Neural progenitor cell (in vitro differentiated cells): ENCODE measurements at regions not wholly inside any gene's neighbourhood (a gene's known extent, or its start where the extent isn't known, plus 50 kb on each side); places are given as distances from the start of the nearest gene placed in this dataset.
A peak's percentile ranks its signal among the peaks of the same experiment; 100 is the strongest.

Experiments used
- DNase-seq: peaks from one replicate; pipeline ENCODE4 v3.0.0-alpha.2; 2016; ENCODE audit warnings: low spot score
- H2AFZ ChIP-seq: fragments of 200-600 bp; sonication (generic); replicated peaks from 2 replicates; pipeline ENCODE4 v1.6.1; 2016; ENCODE audit warnings: antibody characterized with exemption
- H3F3A ChIP-seq: fragments of 200-600 bp; sonication (generic); 2 replicates; pipeline ENCODE4 v1.6.1; 2016; ENCODE audit warnings: antibody characterized with exemption, low read depth
- H3K27ac ChIP-seq: fragments of 200-600 bp; sonication (generic); 2 replicates; pipeline ENCODE4 v1.5.1; 2016; ENCODE audit warnings: mild to moderate bottlenecking
- H3K27me3 ChIP-seq: fragments of 200-600 bp; sonication (generic); 2 replicates; pipeline ENCODE4 v1.6.1; 2016; ENCODE audit warnings: mild to moderate bottlenecking, moderate library complexity
- H3K36me3 ChIP-seq: fragments of 200-600 bp; sonication (generic); 2 replicates; pipeline ENCODE4 v1.5.1; 2016
- H3K4me1 ChIP-seq: fragments of 200-600 bp; sonication (generic); 2 replicates; pipeline ENCODE4 v1.6.1; 2016; ENCODE audit warnings: mixed run types
- H3K4me2 ChIP-seq: fragments of 200-600 bp; sonication (generic); 2 replicates; pipeline ENCODE4 v1.6.1; 2016
- H3K4me3 ChIP-seq: fragments of 200-600 bp; sonication (generic); 2 replicates; pipeline ENCODE4 v1.5.1; 2016
- H3K79me2 ChIP-seq: fragments of 200-600 bp; sonication (generic); 2 replicates; pipeline ENCODE4 v1.6.1; 2016; ENCODE audit warnings: low read depth
- H3K9ac ChIP-seq: fragments of 200-600 bp; sonication (generic); 2 replicates; pipeline ENCODE4 v1.6.1; 2016
- H3K9me3 ChIP-seq: fragments of 200-600 bp; sonication (generic); 2 replicates; pipeline ENCODE4 v1.5.1; 2016; ENCODE audit warnings: low read depth
- H4K20me1 ChIP-seq: fragments of 200-600 bp; sonication (generic); 2 replicates; pipeline ENCODE4 v1.6.1; 2016; ENCODE audit warnings: low read depth
- H3K27ac Mint-ChIP-seq: 3 replicates; pipeline ENCODE4 v1.8.0; 2021; ENCODE audit warnings: mixed read lengths
- H3K27me3 Mint-ChIP-seq: 2 replicates; pipeline ENCODE4 v1.8.0; 2022; ENCODE audit warnings: low read depth, mild to moderate bottlenecking, inconsistent platforms, moderate library complexity, mixed read lengths; ENCODE audit not compliant: insufficient read depth
- H3K36me3 Mint-ChIP-seq: 3 replicates; pipeline ENCODE4 v1.8.0; 2021; ENCODE audit warnings: mixed read lengths
- H3K4me1 Mint-ChIP-seq: 3 replicates; pipeline ENCODE4 v1.8.0; 2021; ENCODE audit warnings: mixed read lengths
- H3K4me3 Mint-ChIP-seq: 3 replicates; pipeline ENCODE4 v1.8.0; 2021; ENCODE audit warnings: mild to moderate bottlenecking, moderate library complexity, mixed read lengths
- H3K9me3 Mint-ChIP-seq: 3 replicates; pipeline ENCODE4 v1.8.0; 2020; ENCODE audit warnings: mixed read lengths
- CTCF ChIP-seq: fragments of 200-600 bp; sonication (generic); IDR thresholded peaks from 2 replicates; pipeline ENCODE4 v1.5.1; 2017; ENCODE audit warnings: antibody characterized with exemption, mild to moderate bottlenecking
- EZH2 ChIP-seq: fragments of 200-600 bp; sonication (generic); IDR thresholded peaks from 2 replicates; pipeline ENCODE4 v1.6.1; 2017; ENCODE audit warnings: antibody characterized with exemption, mild to moderate bottlenecking, moderate library complexity
- EZH2phosphoT487 ChIP-seq: fragments of 200-600 bp; sonication (generic); IDR thresholded peaks from 2 replicates; pipeline ENCODE4 v1.6.1; 2017; ENCODE audit warnings: antibody characterized with exemption

- no peaks in the 10 kb centered on the region for H3K4me1 Mint-ChIP-seq
- TF ChIP-seq CTCF (no peak), EZH2 (no peak), EZH2phosphoT487 (no peak)
- H3K9ac ChIP-seq: no peak overlapping the region
- no peak overlapping the region for H3K4me2 ChIP-seq
- H3K36me3 Mint-ChIP-seq: no peaks in the 10 kb centered on the region
- no peak overlapping the region for H3K27ac Mint-ChIP-seq
- no peak overlapping the region for H2AFZ ChIP-seq
- no peaks in the 10 kb centered on the region for H3K4me1 ChIP-seq
- no peak overlapping the region for H3K4me3 Mint-ChIP-seq
- no peaks in the 10 kb centered on the region for H4K20me1 ChIP-seq
- no peak for DNase-seq
- no peaks in the 10 kb centered on the region for H3K27me3 ChIP-seq
- no peaks in the 10 kb centered on the region for H3K79me2 ChIP-seq
- H3K27ac ChIP-seq: no peak overlapping the region
- no peaks in the 10 kb centered on the region for H3K9me3 Mint-ChIP-seq
- H3K4me3 ChIP-seq: no peak overlapping the region
- no peaks in the 10 kb centered on the region for H3K9me3 ChIP-seq
- H3K36me3 ChIP-seq: no peaks in the 10 kb centered on the region
- H3K27me3 Mint-ChIP-seq: no peaks in the 10 kb centered on the region
- no peaks in the 10 kb centered on the region for H3F3A ChIP-seq
Observed at GRCh38 chrX:144901521-144901920, 345.8 kb upstream of the SPANXN1 start.

GRCh38 chrX:144916785-144917184 lies 330.5 kb upstream of the SPANXN1 start:
- Histone ChIP-seq H3K4me3 (no peak overlapping the region), H3K27me3 (no peaks in the 10 kb centered on the region), H2AFZ (no peak overlapping the region), H3K4me2 (no peak overlapping the region), H3K9me3 (peaks cover 19% of the 10 kb centered on the region), H3K36me3 (no peaks in the 10 kb centered on the region), H3K9ac (no peak overlapping the region), H3K79me2 (no peaks in the 10 kb centered on the region), H4K20me1 (no peaks in the 10 kb centered on the region), H3K4me1 (no peaks in the 10 kb centered on the region), H3K27ac (no peak overlapping the region), H3F3A (no peaks in the 10 kb centered on the region)
- TF ChIP-seq EZH2phosphoT487 (no peak), EZH2 (no peak), CTCF (no peak)
- no peaks in the 10 kb centered on the region for H3K4me1 Mint-ChIP-seq
- H3K9me3 Mint-ChIP-seq: peaks cover 9% of the 10 kb centered on the region
- H3K36me3 Mint-ChIP-seq: no peaks in the 10 kb centered on the region
- H3K27me3 Mint-ChIP-seq: peaks cover 5% of the 10 kb centered on the region
- H3K27ac Mint-ChIP-seq: no peak overlapping the region
- DNase-seq: peak; percentile 2
- H3K4me3 Mint-ChIP-seq: no peak overlapping the region

GRCh38 chrX:144918936-144919335 lies 328.4 kb upstream of the SPANXN1 start:
- Mint-ChIP-seq H3K27me3 (peaks cover 5% of the 10 kb centered on the region), H3K36me3 (no peaks in the 10 kb centered on the region), H3K9me3 (peaks cover 5% of the 10 kb centered on the region), H3K4me3 (no peak overlapping the region), H3K27ac (no peak overlapping the region), H3K4me1 (no peaks in the 10 kb centered on the region)
- TF ChIP-seq EZH2 (no peak), EZH2phosphoT487 (no peak), CTCF (no peak)
- H3K4me2 ChIP-seq: no peak overlapping the region
- H3K27ac ChIP-seq: no peak overlapping the region
- DNase-seq: no peak
- no peaks in the 10 kb centered on the region for H3K27me3 ChIP-seq
- H3K4me3 ChIP-seq: no peak overlapping the region
- no peak overlapping the region for H2AFZ ChIP-seq
- no peaks in the 10 kb centered on the region for H3K36me3 ChIP-seq
- H3K9me3 ChIP-seq: peaks cover 19% of the 10 kb centered on the region
- H3K4me1 ChIP-seq: no peaks in the 10 kb centered on the region
- H3F3A ChIP-seq: no peaks in the 10 kb centered on the region
- H3K79me2 ChIP-seq: no peaks in the 10 kb centered on the region
- H3K9ac ChIP-seq: no peak overlapping the region
- H4K20me1 ChIP-seq: no peaks in the 10 kb centered on the region

- Histone ChIP-seq H3K9ac (no peak overlapping the region), H3K4me3 (no peak overlapping the region), H3K36me3 (no peaks in the 10 kb centered on the region), H3K27me3 (no peaks in the 10 kb centered on the region), H3K9me3 (no peaks in the 10 kb centered on the region), H3K4me1 (no peaks in the 10 kb centered on the region), H3K27ac (no peak overlapping the region), H3K79me2 (no peaks in the 10 kb centered on the region), H4K20me1 (no peaks in the 10 kb centered on the region), H3F3A (no peaks in the 10 kb centered on the region), H2AFZ (no peak overlapping the region), H3K4me2 (no peak overlapping the region)
- Mint-ChIP-seq H3K4me1 (no peaks in the 10 kb centered on the region), H3K4me3 (no peak overlapping the region), H3K27me3 (no peaks in the 10 kb centered on the region), H3K9me3 (peaks cover 10% of the 10 kb centered on the region), H3K27ac (no peak overlapping the region), H3K36me3 (no peaks in the 10 kb centered on the region)
- DNase-seq: no peak
- TF ChIP-seq EZH2: no peak
- TF ChIP-seq EZH2phosphoT487: no peak
- TF ChIP-seq CTCF: no peak
Observed at GRCh38 chrX:144946666-144947065, 300.6 kb upstream of the SPANXN1 start.
